Neural cell (in vitro differentiated cells): ENCODE measurements at regions not wholly inside any gene's neighbourhood (a gene's known extent, or its start where the extent isn't known, plus 50 kb on each side); places are given as distances from the start of the nearest gene placed in this dataset.

Source experiments
- H2AFZ ChIP-seq: fragments of 200-600, 300-800 bp; sonication (generic), shearing (Covaris generic); 2 replicates; pipeline ENCODE4 v1.6.0; 2014; ENCODE audit warnings: low read depth, mild to moderate bottlenecking, antibody characterized with exemption, low read length, moderate library complexity
- H3F3A ChIP-seq: fragments of 200-600 bp; shearing (Covaris generic); 2 replicates; pipeline ENCODE4 v1.6.1; 2016; ENCODE audit warnings: mild to moderate bottlenecking, moderate library complexity, mixed read lengths, antibody characterized with exemption, low read length; ENCODE audit not compliant: insufficient read depth, poor library complexity, severe bottlenecking
- H3K27ac ChIP-seq: fragments of 200-600, 300-800 bp; sonication (generic), shearing (Covaris generic); 2 replicates; pipeline ENCODE4 v1.5.1; 2014; ENCODE audit warnings: mild to moderate bottlenecking, low read length, moderate library complexity
- H3K27me3 ChIP-seq: fragments of 300-800, 200-600 bp; sonication (generic), shearing (Covaris generic); 2 replicates; pipeline ENCODE4 v1.6.0; 2014; ENCODE audit warnings: mild to moderate bottlenecking, low read depth, low read length, moderate library complexity; ENCODE audit not compliant: insufficient read depth
- H3K36me3 ChIP-seq: fragments of 300-800, 200-600 bp; sonication (generic), shearing (Covaris generic); 2 replicates; pipeline ENCODE4 v1.5.1; 2014; ENCODE audit warnings: mild to moderate bottlenecking, antibody characterized with exemption, low read length, moderate library complexity; ENCODE audit not compliant: insufficient read depth
- H3K4me2 ChIP-seq: fragments of 300-800, 200-600 bp; sonication (generic), shearing (Covaris generic); 2 replicates; pipeline ENCODE4 v1.6.0; 2014; ENCODE audit warnings: mild to moderate bottlenecking, low read length
- H3K4me3 ChIP-seq: fragments of 300-800, 200-600 bp; sonication (generic), shearing (Covaris generic); 2 replicates; pipeline ENCODE4 v1.5.1; 2014; ENCODE audit warnings: mild to moderate bottlenecking, low read length, moderate library complexity
- H3K79me2 ChIP-seq: fragments of 200-600 bp; shearing (Covaris generic); replicated peaks from 2 replicates; pipeline ENCODE4 v1.6.0; 2014; ENCODE audit warnings: mild to moderate bottlenecking, low read length, moderate library complexity; ENCODE audit not compliant: insufficient read depth
- H3K9ac ChIP-seq: fragments of 300-800, 200-600 bp; sonication (generic), shearing (Covaris generic); 2 replicates; pipeline ENCODE4 v1.6.1; 2016; ENCODE audit warnings: mild to moderate bottlenecking, low read length, mixed read lengths
- H3K9me2 ChIP-seq: fragments of 200-600 bp; shearing (Covaris generic); 2 replicates; pipeline ENCODE4 v1.6.1; 2016; ENCODE audit warnings: mild to moderate bottlenecking, low read length, mixed read lengths; ENCODE audit not compliant: insufficient read depth
- H3K9me3 ChIP-seq: fragments of 200-600, 300-800 bp; sonication (generic), shearing (Covaris generic); 2 replicates; pipeline ENCODE4 v1.6.1; 2016; ENCODE audit warnings: mild to moderate bottlenecking, mixed run types, low read length, moderate library complexity, mixed read lengths
- H4K20me1 ChIP-seq: fragments of 200-600 bp; shearing (Covaris generic); 2 replicates; pipeline ENCODE4 v1.6.1; 2016; ENCODE audit warnings: mild to moderate bottlenecking, mixed run types; ENCODE audit not compliant: insufficient read depth
- EP300 ChIP-seq: fragments of 450-650 bp; conservative IDR thresholded peaks from 2 replicates; pipeline ENCODE4 v1.6.1; 2014; ENCODE audit warnings: antibody characterized with exemption, mild to moderate bottlenecking, moderate library complexity; ENCODE audit not compliant: poor library complexity, severe bottlenecking
- EZH2 ChIP-seq: fragments of 200-600, 300-800 bp; shearing (Covaris generic), sonication (generic); IDR thresholded peaks from 2 replicates; pipeline ENCODE4 v1.6.1; 2014; ENCODE audit warnings: antibody characterized with exemption, low read length, borderline replicate concordance, mild to moderate bottlenecking; ENCODE audit not compliant: insufficient read depth, poor library complexity, severe bottlenecking
- MXI1 ChIP-seq: fragments of 450-650 bp; conservative IDR thresholded peaks from 2 replicates; pipeline ENCODE4 v1.6.1; 2014; ENCODE audit warnings: antibody characterized with exemption, mild to moderate bottlenecking; ENCODE audit not compliant: poor library complexity, severe bottlenecking
- POLR2AphosphoS5 ChIP-seq: IDR thresholded peaks from 2 replicates; pipeline ENCODE4 v1.6.1; 2012
- RAD21 ChIP-seq: fragments of 450-650 bp; conservative IDR thresholded peaks from 2 replicates; pipeline ENCODE4 v1.6.1; 2014; ENCODE audit warnings: antibody characterized with exemption, mild to moderate bottlenecking, moderate library complexity
- SMC3 ChIP-seq: fragments of 450-650 bp; conservative IDR thresholded peaks from 2 replicates; pipeline ENCODE4 v1.6.1; 2014; ENCODE audit warnings: antibody characterized with exemption, mild to moderate bottlenecking, moderate library complexity; ENCODE audit not compliant: poor library complexity
- TAF1 ChIP-seq: IDR thresholded peaks from 2 replicates; pipeline ENCODE4 v1.6.1; 2012; ENCODE audit warnings: low read depth
- TF ChIP-seq, protein P1 (sequence below): fragments of 450-650 bp; IDR thresholded peaks from 2 replicates; pipeline ENCODE4 v1.5.1; 2014; ENCODE audit warnings: antibody characterized with exemption, mild to moderate bottlenecking, moderate library complexity; ENCODE audit not compliant: poor library complexity, severe bottlenecking
- TF ChIP-seq, protein P2 (sequence below): IDR thresholded peaks from 2 replicates; pipeline ENCODE4 v1.6.1; 2012; ENCODE audit warnings: borderline replicate concordance

DNA sequence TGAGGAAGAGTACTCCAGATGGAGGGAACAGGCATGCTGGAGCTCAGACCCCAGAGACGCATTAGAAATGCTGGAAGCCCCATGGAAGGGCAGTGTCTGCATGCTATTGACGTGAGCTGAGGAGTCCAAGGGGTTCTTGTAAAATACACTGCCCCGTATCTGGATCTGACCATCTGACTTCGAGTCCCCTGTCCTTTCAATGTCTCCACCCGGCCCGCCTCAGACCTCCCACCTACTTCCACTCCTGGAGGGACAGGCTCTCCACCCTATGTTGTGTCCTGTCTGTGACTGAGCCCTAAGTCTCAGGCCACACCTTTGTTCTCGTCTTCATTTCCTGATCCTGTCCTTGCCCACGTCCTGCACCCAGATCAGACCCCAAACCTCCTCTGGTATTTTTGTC, 496.3 kb downstream of the CDH26 start:
- TF ChIP-seq EP300 (no peak), EZH2 (no peak), POLR2AphosphoS5 (no peak), SMC3 (no peak), RAD21 (no peak), MXI1 (no peak), TAF1 (no peak)
- TF ChIP-seq, protein P1, sequence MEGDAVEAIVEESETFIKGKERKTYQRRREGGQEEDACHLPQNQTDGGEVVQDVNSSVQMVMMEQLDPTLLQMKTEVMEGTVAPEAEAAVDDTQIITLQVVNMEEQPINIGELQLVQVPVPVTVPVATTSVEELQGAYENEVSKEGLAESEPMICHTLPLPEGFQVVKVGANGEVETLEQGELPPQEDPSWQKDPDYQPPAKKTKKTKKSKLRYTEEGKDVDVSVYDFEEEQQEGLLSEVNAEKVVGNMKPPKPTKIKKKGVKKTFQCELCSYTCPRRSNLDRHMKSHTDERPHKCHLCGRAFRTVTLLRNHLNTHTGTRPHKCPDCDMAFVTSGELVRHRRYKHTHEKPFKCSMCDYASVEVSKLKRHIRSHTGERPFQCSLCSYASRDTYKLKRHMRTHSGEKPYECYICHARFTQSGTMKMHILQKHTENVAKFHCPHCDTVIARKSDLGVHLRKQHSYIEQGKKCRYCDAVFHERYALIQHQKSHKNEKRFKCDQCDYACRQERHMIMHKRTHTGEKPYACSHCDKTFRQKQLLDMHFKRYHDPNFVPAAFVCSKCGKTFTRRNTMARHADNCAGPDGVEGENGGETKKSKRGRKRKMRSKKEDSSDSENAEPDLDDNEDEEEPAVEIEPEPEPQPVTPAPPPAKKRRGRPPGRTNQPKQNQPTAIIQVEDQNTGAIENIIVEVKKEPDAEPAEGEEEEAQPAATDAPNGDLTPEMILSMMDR = no peak
- TF ChIP-seq, protein P2, sequence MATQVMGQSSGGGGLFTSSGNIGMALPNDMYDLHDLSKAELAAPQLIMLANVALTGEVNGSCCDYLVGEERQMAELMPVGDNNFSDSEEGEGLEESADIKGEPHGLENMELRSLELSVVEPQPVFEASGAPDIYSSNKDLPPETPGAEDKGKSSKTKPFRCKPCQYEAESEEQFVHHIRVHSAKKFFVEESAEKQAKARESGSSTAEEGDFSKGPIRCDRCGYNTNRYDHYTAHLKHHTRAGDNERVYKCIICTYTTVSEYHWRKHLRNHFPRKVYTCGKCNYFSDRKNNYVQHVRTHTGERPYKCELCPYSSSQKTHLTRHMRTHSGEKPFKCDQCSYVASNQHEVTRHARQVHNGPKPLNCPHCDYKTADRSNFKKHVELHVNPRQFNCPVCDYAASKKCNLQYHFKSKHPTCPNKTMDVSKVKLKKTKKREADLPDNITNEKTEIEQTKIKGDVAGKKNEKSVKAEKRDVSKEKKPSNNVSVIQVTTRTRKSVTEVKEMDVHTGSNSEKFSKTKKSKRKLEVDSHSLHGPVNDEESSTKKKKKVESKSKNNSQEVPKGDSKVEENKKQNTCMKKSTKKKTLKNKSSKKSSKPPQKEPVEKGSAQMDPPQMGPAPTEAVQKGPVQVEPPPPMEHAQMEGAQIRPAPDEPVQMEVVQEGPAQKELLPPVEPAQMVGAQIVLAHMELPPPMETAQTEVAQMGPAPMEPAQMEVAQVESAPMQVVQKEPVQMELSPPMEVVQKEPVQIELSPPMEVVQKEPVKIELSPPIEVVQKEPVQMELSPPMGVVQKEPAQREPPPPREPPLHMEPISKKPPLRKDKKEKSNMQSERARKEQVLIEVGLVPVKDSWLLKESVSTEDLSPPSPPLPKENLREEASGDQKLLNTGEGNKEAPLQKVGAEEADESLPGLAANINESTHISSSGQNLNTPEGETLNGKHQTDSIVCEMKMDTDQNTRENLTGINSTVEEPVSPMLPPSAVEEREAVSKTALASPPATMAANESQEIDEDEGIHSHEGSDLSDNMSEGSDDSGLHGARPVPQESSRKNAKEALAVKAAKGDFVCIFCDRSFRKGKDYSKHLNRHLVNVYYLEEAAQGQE = no peak
- H3K27me3 ChIP-seq = no peaks in the 10 kb centered on the region
- no peak overlapping the region for H3K4me2 ChIP-seq
- H3F3A ChIP-seq = no peaks in the 10 kb centered on the region
- no peaks in the 10 kb centered on the region for H3K79me2 ChIP-seq
- no peak overlapping the region for H2AFZ ChIP-seq
- H3K4me3 ChIP-seq = no peak overlapping the region
- no peaks in the 10 kb centered on the region for H3K9me2 ChIP-seq
- H4K20me1 ChIP-seq = no peaks in the 10 kb centered on the region
- no peak overlapping the region for H3K9ac ChIP-seq
- H3K27ac ChIP-seq = no peak overlapping the region
- no peaks in the 10 kb centered on the region for H3K36me3 ChIP-seq
- H3K9me3 ChIP-seq = no peaks in the 10 kb centered on the region

DNA sequence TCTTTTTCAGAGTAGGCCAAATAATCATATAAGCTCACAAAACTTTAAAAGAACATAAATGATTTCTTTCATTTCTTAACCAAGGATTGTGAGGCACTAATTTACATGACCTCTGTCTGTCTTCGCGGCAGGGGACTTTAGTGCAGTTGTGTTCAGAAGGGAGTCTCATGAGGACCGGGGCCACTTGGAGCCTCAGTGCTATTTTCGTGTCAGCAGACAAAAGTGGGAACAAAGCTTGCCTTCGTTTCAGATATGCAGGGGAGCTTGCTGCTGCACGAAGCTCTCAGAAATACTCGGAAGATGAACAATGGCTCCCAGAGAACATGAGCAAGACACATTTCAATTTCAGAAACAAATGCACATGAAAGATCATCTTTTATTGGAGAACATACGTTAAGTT, 497.0 kb downstream of the CDH26 start:
- Histone ChIP-seq H3K9me3 (no peaks in the 10 kb centered on the region), H3K27ac (no peak overlapping the region), H3K9ac (no peak overlapping the region), H3F3A (no peaks in the 10 kb centered on the region), H3K36me3 (no peaks in the 10 kb centered on the region), H2AFZ (no peak overlapping the region), H3K9me2 (no peaks in the 10 kb centered on the region), H3K79me2 (no peaks in the 10 kb centered on the region), H3K27me3 (no peaks in the 10 kb centered on the region), H4K20me1 (no peaks in the 10 kb centered on the region), H3K4me3 (no peak overlapping the region), H3K4me2 (no peak overlapping the region)
- TF ChIP-seq POLR2AphosphoS5 (no peak), EP300 (no peak), EZH2 (no peak), TAF1 (no peak), RAD21 (no peak), MXI1 (no peak), SMC3 (no peak)
- TF ChIP-seq, protein P1 = no peak
- TF ChIP-seq, protein P2 = no peak
